CD4-positive, alpha-beta T cell (primary cell): ENCODE measurements at regions not wholly inside any gene's neighbourhood (a gene's known extent, or its start where the extent isn't known, plus 50 kb on each side); places are given as distances from the start of the nearest gene placed in this dataset.

ENCODE experiments used
- ATAC-seq: fragments of 200-7000 bp; cut with Tn5 transposase; one replicate; pipeline ENCODE4 v1.10.0; 2022; ENCODE audit warnings: mild to moderate bottlenecking; ENCODE audit not compliant: poor library complexity
- CTCF ChIA-PET: fragments of 350-600 bp; sonication (Branson Sonifier 250); formaldehyde crosslinking; loops from one replicate; lab custom pipeline; 2021; ENCODE audit warnings: antibody characterized with exemption, inconsistent platforms; lab: Charles Lee
- POLR2A ChIA-PET: fragments of 350-600 bp; sonication (Branson Sonifier 250); formaldehyde crosslinking; loops from one replicate; lab custom pipeline; 2021; ENCODE audit warnings: antibody characterized with exemption, inconsistent platforms; lab: Charles Lee
- DNase-seq, 14 experiments: peaks; one replicate each; pipeline ENCODE4 v3.0.0-alpha.2; 2013 to 2020; ENCODE audit warnings: mixed read lengths in 2 of 14
- H3K27ac ChIP-seq, 2 donors: one replicate each; pipeline versions ENCODE4 v1.5.1 to v1.7.0; 2013; ENCODE audit warnings: low read length in 2 of 2, low read depth in 1 of 2, mild to moderate bottlenecking in 1 of 2
- H3K27me3 ChIP-seq, 2 experiments: 1 replicate in 1 of 2; 2 replicates in 1 of 2; pipeline versions ENCODE4 v1.6.1 to v1.7.0; 2013; ENCODE audit warnings: low read length in 2 of 2, control low read depth in 1 of 2, mild to moderate bottlenecking in 1 of 2, moderate library complexity in 1 of 2; ENCODE audit not compliant: insufficient read depth in 2 of 2, control insufficient read depth in 1 of 2
- H3K36me3 ChIP-seq: one replicate; pipeline ENCODE4 v1.6.1; 2013; ENCODE audit warnings: low read length, control low read depth; ENCODE audit not compliant: insufficient read depth
- H3K4me1 ChIP-seq: one replicate; pipeline ENCODE4 v1.6.1; 2013; ENCODE audit warnings: low read length, control low read depth; ENCODE audit not compliant: insufficient read depth
- H3K4me3 ChIP-seq: one replicate; pipeline ENCODE4 v1.5.1; 2013; ENCODE audit warnings: mild to moderate bottlenecking, low read length, moderate library complexity
- H3K9me3 ChIP-seq, 2 experiments: 1 replicate in 1 of 2; 2 replicates in 1 of 2; pipeline versions ENCODE4 v1.6.1 to v1.7.0; 2013; ENCODE audit warnings: low read length in 2 of 2, mild to moderate bottlenecking in 2 of 2, control low read depth in 1 of 2, moderate library complexity in 1 of 2; ENCODE audit not compliant: control insufficient read depth in 1 of 2, insufficient read depth in 1 of 2
- H3K27ac Mint-ChIP-seq: one replicate; pipeline ENCODE4 v1.8.0; 2020; ENCODE audit warnings: mixed read lengths
- H3K27me3 Mint-ChIP-seq: one replicate; pipeline ENCODE4 v1.8.0; 2021; ENCODE audit warnings: mixed read lengths
- H3K36me3 Mint-ChIP-seq: one replicate; pipeline ENCODE4 v1.8.0; 2021; ENCODE audit warnings: low read depth, mixed read lengths
- H3K4me1 Mint-ChIP-seq: one replicate; pipeline ENCODE4 v1.8.0; 2021; ENCODE audit warnings: low read depth, mixed read lengths
- H3K4me3 Mint-ChIP-seq: one replicate; pipeline ENCODE4 v1.8.0; 2020; ENCODE audit warnings: mild to moderate bottlenecking, mixed read lengths
- H3K9me3 Mint-ChIP-seq: one replicate; pipeline ENCODE4 v1.8.0; 2020; ENCODE audit warnings: mixed read lengths
- CTCF ChIP-seq: fragments of 200-600 bp; IDR thresholded peaks from one replicate; pipeline ENCODE4 v1.8.0; 2022; ENCODE audit warnings: antibody characterized with exemption, mild to moderate bottlenecking
- intact Hi-C, 2 experiments: fragments of 100-400 bp; cut with DNase I in 1 of 2; cut with micrococcal nuclease in 1 of 2; formaldehyde crosslinking; loops; one replicate each; pipeline versions ENCODE4 v1.15.1 to v1.9.0; 2023 to 2025; cut with DNase I, micrococcal nuclease

GRCh38 chr6:782141-782540 is 89.2 kb upstream of the EXOC2 start:
- Mint-ChIP-seq H3K4me3 (no peak overlapping the region), H3K36me3 (no peaks in the 10 kb centered on the region), H3K27ac (no peak overlapping the region), H3K27me3 (peaks cover 13% of the 10 kb centered on the region), H3K9me3 (no peaks in the 10 kb centered on the region), H3K4me1 (peaks cover under 1% of the 10 kb centered on the region)
- Histone ChIP-seq H3K4me1 (no peaks in the 10 kb centered on the region), H3K27me3 (peaks cover 0 to 3% of the 10 kb centered on the region in 2 experiments), H3K36me3 (no peaks in the 10 kb centered on the region), H3K4me3 (no peak overlapping the region), H3K27ac (no peak overlapping the region), H3K9me3 (no peaks in the 10 kb centered on the region)
- ChIA-PET CTCF (no interaction called here), POLR2A (no interaction called here)
- intact Hi-C loops = loop anchor here in 1 of 2 experiments (10.0 kb wide), 1 partner anchor 187 kb away; no protein-coding TSS in a partner anchor
- no peak for ATAC-seq
- DNase-seq = no peak
- no peak for TF ChIP-seq CTCF

GRCh38 chr6:781350-781961 is 88.5 kb upstream of the EXOC2 start:
- ChIA-PET POLR2A (no interaction called here), CTCF (no interaction called here)
- H3K9me3 ChIP-seq = no peaks in the 10 kb centered on the region
- Mint-ChIP-seq H3K4me1 (no peaks in the 10 kb centered on the region), H3K27ac (no peak overlapping the region), H3K9me3 (no peaks in the 10 kb centered on the region), H3K36me3 (no peaks in the 10 kb centered on the region), H3K27me3 (peaks cover 17% of the 10 kb centered on the region), H3K4me3 (no peak overlapping the region)
- no peak overlapping the region for H3K4me3 ChIP-seq
- H3K4me1 ChIP-seq = no peaks in the 10 kb centered on the region
- TF ChIP-seq CTCF = no peak
- ATAC-seq (no peak), DNase-seq (no peak)
- no peak overlapping the region for H3K27ac ChIP-seq
- no peaks in the 10 kb centered on the region for H3K36me3 ChIP-seq
- intact Hi-C loops = loop anchor here in 1 of 2 experiments (10.0 kb wide), 1 partner anchor 187 kb away; no protein-coding TSS in a partner anchor
- H3K27me3 ChIP-seq = peaks cover 0 to 3% of the 10 kb centered on the region in 2 experiments

GRCh38 chr6:780706-781105 is 87.8 kb upstream of the EXOC2 start:
- Mint-ChIP-seq H3K9me3 (no peaks in the 10 kb centered on the region), H3K4me3 (no peak overlapping the region), H3K27ac (no peak overlapping the region), H3K4me1 (no peaks in the 10 kb centered on the region), H3K27me3 (peaks cover 17% of the 10 kb centered on the region), H3K36me3 (no peaks in the 10 kb centered on the region)
- POLR2A ChIA-PET = no interaction called here
- Histone ChIP-seq H3K4me1 (no peaks in the 10 kb centered on the region), H3K27ac (no peak overlapping the region), H3K4me3 (no peak overlapping the region), H3K9me3 (no peaks in the 10 kb centered on the region), H3K27me3 (peaks cover 0 to 3% of the 10 kb centered on the region in 2 experiments), H3K36me3 (no peaks in the 10 kb centered on the region)
- no peak for ATAC-seq
- no peak for DNase-seq
- no peak for TF ChIP-seq CTCF
- CTCF ChIA-PET = no interaction called here
- intact Hi-C loops = loop anchor here in 1 of 2 experiments (10.0 kb wide), 1 partner anchor 186 kb away; no protein-coding TSS in a partner anchor
